Activated naive CD4-positive, alpha-beta T cell treated with anti-CD3 and anti-CD28 coated beads, Interleukin-2, amount 50 U/mL, for 72 hours (primary cell): ENCODE measurements at regions not wholly inside any gene's neighbourhood (a gene's known extent, or its start where the extent isn't known, plus 50 kb on each side); places are given as distances from the start of the nearest gene placed in this dataset.
"Not testable (repeated sequence)": the region's sequence is repeated elsewhere in the genome, so short reads cannot be mapped to it uniquely, and the experiment has no call there.

ENCODE experiments used
- ATAC-seq, 2 donors: fragments of 150-1000 bp; cut with Tn5 transposase; 2 replicates each; pipeline ENCODE4 v1.10.0; 2021; ENCODE audit warnings: mild to moderate bottlenecking in 2 of 2, moderate library complexity in 2 of 2
- DNase-seq, 2 donors: peaks; one replicate each; pipeline ENCODE4 v3.0.0; 2021 to 2022; ENCODE audit warnings: low spot score in 2 of 2
- H3K27ac Mint-ChIP-seq, 2 donors: one replicate each; pipeline ENCODE4 v1.8.0; 2022; ENCODE audit warnings: mild to moderate bottlenecking in 2 of 2, mixed read lengths in 2 of 2
- H3K36me3 Mint-ChIP-seq, 2 donors: one replicate each; pipeline ENCODE4 v1.8.0; 2022; ENCODE audit warnings: mixed read lengths in 2 of 2
- H3K9me3 Mint-ChIP-seq, 2 donors: one replicate each; pipeline ENCODE4 v1.8.0; 2022; ENCODE audit warnings: mixed read lengths in 2 of 2

DNA sequence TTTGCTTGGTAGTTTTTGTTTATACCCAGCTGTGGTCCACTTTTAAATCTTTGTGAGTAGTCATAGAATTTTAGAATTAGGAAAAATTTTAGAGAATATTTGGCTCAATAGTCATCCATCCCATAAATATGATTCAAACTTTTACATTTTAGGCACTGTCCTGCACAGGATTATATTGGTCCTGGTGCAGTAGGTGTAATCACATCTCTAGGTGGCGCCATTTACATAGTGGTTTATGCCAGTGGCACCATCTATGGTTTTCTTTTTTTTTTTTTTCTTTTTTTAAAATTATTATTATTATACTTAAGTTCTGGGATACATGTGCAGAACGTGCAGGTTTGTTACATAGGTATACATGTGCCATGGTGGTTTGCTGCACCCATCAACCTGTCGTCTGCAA is 260.7 kb upstream of the KCNN2 start:
- ATAC-seq (no peak), DNase-seq (peak in 1 of 2 donors; percentile 3)
- H3K27ac Mint-ChIP-seq: no peak overlapping the region
- peaks cover 0 to 5% of the 10 kb centered on the region in 2 donors for H3K36me3 Mint-ChIP-seq
- H3K9me3 Mint-ChIP-seq: peaks cover 10 to 16% of the 10 kb centered on the region in 2 donors

DNA sequence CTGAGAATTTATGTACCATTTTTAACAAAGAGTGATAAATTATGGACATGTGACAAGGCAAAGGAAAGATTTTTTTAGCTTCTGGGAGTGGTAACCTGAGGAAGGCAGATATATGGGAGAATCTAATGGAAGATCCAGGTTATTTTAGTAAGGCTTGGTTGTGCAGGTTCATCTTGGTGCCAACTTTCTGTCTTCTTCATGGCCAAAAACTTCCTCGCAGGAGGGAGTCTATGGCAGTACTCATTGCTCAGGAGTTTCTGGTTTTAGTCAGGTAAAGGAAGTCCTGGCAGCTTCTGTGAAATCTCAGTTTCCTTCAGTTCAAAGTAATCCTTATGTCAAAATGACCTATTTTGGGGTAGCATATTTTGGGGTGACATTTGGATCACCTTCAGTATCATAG is 248.3 kb upstream of the KCNN2 start:
- ATAC-seq (no peak), DNase-seq (no peak)
- peaks cover 5 to 9% of the 10 kb centered on the region in 2 donors for H3K9me3 Mint-ChIP-seq
- no peak overlapping the region for H3K27ac Mint-ChIP-seq
- H3K36me3 Mint-ChIP-seq: no peaks in the 10 kb centered on the region

DNA sequence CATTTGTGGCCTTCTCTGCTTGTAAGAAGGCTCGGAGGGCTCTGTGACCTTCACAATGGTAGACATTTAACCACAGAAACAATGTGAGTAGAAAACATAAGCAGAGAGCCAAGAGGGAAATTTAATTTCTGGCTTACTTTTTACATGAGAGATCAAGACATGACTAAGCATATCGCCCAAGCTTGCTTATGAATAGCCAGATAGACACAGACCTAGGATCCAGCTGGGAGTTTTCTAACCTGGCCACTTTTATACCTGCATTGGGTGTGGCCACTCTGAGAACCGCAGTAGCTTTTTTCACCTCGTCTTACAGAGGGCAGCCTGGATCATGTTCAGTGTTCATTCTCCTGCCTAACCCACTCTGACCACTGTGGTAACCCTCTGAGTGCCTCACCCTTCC is 244.9 kb upstream of the KCNN2 start:
- DNase-seq (no peak), ATAC-seq (no peak)
- Mint-ChIP-seq H3K27ac (no peak overlapping the region), H3K36me3 (no peaks in the 10 kb centered on the region), H3K9me3 (peaks cover 6 to 17% of the 10 kb centered on the region in 2 donors)

DNA sequence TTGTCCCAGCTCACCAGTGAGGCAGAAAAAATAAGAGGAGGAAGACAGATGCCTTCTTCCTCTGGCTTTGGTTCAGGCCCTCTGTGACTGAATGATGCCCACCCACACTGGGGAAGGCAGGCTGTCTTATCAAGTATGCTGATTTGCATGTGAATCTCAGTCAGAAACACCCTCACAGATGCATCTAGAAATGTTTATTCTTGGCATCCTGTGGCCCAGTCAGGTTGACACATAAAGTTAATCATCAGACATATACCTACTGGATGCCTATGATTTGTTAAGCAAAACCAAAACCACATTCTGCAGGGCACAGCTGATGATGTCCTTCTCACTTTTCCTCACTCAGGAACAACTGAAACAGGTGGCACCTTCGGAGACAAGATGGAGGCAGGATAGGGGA is 243.4 kb upstream of the KCNN2 start:
- ATAC-seq (no peak), DNase-seq (no peak)
- Mint-ChIP-seq H3K27ac (no peak overlapping the region), H3K36me3 (no peaks in the 10 kb centered on the region), H3K9me3 (peaks cover 6 to 17% of the 10 kb centered on the region in 2 donors)

DNA sequence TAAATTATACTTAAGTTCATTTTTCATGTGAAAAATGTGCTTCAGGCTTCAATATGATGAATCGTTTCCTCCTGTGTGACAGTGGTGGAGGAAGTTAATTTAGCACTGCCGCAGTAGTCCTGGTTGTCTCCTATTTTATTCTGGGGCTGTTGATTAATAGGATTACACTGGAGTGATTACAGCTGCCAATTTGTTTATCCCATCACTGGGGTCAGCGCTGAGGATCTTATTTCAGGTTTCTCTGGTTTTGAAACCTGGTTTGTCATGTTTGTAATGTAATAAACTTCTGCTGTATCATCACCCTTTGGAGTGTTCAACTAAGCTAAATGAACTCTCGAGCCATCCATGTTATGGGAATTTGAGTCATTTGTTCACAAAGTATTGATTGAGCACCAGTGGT is 241.7 kb upstream of the KCNN2 start:
- Mint-ChIP-seq H3K36me3 (no peaks in the 10 kb centered on the region), H3K9me3 (peaks cover 12 to 20% of the 10 kb centered on the region in 2 donors), H3K27ac (no peak overlapping the region)
- ATAC-seq: no peak
- DNase-seq: no peak

DNA sequence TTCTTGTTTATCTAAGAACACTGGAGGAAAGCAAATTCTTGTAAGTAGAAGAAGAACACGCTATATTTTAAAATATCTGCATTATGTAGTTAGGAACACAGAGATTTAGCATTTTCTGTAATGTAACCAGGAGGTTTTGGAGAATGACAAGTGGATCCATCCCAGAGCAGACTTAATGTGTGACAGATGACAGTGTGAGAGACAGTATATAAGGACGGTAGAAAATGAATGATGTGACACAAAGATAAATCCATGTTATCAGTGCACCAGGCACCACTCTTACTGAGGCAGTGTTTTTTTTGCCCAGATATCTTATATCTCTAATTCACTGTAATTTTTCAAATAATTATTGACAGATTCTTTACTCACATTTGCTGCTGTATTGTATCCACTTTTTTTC is 239.0 kb upstream of the KCNN2 start:
- peaks cover 17 to 23% of the 10 kb centered on the region in 2 donors for H3K9me3 Mint-ChIP-seq
- no peak for DNase-seq
- no peaks in the 10 kb centered on the region for H3K36me3 Mint-ChIP-seq
- ATAC-seq: no peak
- H3K27ac Mint-ChIP-seq: no peak overlapping the region

DNA sequence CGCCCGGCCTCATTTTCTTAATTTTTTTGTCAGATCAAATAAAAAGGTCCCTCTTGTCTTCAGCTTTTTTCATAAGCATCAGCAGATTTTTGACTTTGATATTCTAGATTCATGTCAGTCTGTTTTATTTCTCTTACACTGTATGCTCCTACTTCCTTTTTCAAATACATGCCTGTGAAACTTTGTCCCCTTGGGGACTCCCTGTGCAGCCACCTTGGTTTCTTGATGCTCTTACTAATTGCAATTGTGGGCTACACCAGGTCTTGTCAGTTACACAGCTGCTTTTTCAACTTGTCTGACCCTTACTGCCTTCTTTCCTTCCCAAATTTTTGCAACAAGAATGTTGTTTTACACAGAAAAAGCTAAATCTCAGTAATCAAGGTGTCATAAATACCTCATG is 238.2 kb upstream of the KCNN2 start:
- Mint-ChIP-seq H3K27ac (no peak overlapping the region), H3K36me3 (no peaks in the 10 kb centered on the region)
- ATAC-seq: no peak

DNA sequence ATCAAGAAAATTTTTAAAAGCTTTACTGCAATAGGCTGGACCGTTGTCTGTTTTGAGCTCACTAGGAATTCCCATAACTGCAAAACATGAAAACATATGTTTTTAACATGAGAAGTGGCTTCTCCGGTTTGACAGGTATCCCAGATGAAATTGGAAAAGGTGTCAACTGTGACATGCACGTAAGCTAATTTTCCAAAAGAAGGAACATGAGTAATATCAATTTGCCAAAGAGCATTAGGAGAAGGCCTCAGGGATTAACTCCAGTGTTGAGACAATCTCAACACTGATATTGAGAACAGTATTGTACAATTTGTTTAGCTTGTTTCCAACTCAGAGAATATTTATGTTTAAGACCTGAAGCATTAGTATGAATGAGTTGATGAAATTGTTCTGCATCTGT is 215.5 kb upstream of the KCNN2 start:
- DNase-seq (no peak), ATAC-seq (no peak)
- peaks cover 18 to 30% of the 10 kb centered on the region in 2 donors for H3K36me3 Mint-ChIP-seq
- peaks cover 28 to 36% of the 10 kb centered on the region in 2 donors for H3K9me3 Mint-ChIP-seq
- no peak overlapping the region for H3K27ac Mint-ChIP-seq

More for the DNA sequence above, 238.2 kb upstream of the KCNN2 start:
- DNase-seq: no peak
- peaks cover 17 to 27% of the 10 kb centered on the region in 2 donors for H3K9me3 Mint-ChIP-seq

DNA sequence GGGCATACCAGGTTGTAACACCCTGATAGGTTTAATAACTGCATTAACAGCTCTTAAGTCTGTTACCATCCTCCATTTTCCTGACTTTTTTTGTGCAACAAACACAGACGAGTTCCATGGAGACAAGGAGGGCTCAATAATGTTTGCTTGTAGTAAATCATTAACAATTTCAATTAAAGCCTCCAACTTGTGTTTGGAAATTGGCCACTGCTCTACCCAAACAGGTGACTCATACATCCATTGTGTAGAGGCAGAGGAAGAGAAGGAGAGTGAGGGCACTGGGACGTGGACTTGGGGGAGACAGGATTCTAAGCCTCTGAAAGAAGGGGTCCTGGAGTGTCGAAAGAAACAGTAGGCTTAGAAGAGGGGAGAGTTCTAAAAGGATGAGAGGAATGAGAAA is 213.6 kb upstream of the KCNN2 start:
- Mint-ChIP-seq H3K36me3 (peaks cover 18 to 30% of the 10 kb centered on the region in 2 donors), H3K27ac (no peak overlapping the region), H3K9me3 (peaks cover 37 to 44% of the 10 kb centered on the region in 2 donors)
- ATAC-seq (no peak), DNase-seq (no peak)

DNA sequence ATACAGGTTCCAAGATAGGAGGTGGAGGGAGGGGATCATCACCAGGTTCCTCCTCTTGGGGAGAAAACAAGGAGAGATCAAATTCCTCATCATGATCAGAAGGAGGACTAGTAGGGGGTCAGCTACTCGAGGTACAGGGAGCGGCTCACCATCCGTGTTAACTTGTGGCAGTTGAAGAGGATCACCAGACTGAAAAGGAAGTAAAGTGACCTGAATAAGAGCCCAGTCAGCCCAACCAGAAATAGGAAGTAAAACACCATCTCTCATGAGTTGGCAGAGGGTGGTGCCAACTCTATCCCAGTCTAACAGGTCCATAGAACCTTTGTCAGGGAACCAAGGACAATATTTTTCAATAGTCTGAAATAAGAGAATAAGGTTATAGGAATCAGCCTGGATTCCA is 213.1 kb upstream of the KCNN2 start:
- peaks cover 42 to 44% of the 10 kb centered on the region in 2 donors for H3K9me3 Mint-ChIP-seq
- DNase-seq, H3K27ac Mint-ChIP-seq, ATAC-seq: not testable (repeated sequence)
- H3K36me3 Mint-ChIP-seq: peaks cover 18 to 30% of the 10 kb centered on the region in 2 donors

DNA sequence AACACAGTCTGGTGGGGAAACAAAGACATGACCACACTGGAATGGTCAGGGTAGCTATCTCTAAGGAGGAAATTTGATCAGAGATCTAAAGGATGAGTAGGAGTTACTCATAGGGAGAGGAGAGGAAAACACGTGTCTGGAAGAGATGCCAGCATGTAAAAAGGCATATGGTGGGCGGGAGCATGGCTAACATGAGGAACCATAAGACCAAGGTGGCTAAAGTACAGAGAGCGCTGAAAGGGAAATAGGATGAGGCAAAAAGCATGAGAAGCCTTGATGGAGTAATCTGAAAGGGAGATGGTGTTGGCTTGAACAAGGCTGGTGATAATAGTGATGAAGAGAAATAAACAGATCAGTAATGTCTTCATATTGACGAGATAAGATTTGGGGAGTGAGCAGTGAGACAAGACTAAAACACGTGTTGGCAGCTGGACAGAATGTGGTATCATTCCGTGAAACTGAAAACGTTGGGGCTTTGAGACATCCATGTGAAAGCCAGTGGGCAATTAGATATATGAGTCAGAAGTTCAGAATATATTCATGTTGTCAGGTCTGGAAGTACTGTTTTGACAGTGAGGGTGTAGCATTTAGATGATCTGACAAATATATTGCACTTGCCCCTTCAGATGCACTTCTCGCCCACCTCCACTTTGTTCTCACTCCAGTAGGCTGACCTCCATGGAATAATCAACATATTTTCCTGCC is 209.1 kb upstream of the KCNN2 start:
- Mint-ChIP-seq H3K9me3 (peaks cover 33 to 54% of the 10 kb centered on the region in 2 donors), H3K36me3 (peaks cover 18 to 22% of the 10 kb centered on the region in 2 donors), H3K27ac (no peak overlapping the region)
- DNase-seq: no peak
- no peak for ATAC-seq

DNA sequence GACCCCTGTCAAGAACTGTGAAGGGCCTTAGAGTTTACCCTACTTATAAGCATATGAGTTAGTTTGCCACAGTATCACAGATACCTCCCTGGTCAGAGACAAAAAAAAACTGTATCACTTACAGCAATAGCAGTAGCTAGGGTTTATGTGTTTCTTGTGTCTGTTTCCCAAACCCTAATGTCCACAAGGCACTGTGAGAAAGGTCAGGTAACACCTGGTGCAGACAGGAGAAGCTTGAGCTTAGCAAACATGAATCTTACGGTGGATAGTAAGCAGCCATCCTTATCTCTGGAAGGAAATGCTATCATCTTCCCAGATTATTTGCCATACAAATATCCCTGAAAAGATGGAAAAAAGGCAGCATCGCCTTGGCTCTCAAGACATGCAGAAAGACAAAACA is 208.5 kb upstream of the KCNN2 start:
- Mint-ChIP-seq H3K36me3 (peaks cover 14 to 16% of the 10 kb centered on the region in 2 donors), H3K9me3 (peaks cover 27 to 49% of the 10 kb centered on the region in 2 donors), H3K27ac (no peak overlapping the region)
- ATAC-seq (no peak), DNase-seq (no peak)

DNA sequence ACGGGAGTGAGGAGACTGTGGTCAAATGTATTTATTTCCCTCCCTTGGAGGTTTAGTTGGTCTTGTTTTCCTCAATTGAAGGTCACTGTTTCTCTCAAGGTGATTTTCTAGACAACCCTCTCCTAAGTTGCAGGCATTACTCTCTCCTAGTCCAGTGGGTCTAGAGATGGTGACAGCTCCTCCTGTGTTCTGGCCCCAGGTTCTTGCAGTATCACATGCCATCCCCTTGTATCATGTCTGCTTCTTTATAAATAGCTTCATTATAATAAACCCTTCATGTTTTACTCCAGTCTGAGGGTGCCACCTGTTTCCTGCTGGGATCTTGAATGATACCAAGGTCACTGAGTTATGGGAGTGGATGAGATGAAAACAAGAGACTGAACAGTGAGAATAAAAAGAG is 208.0 kb upstream of the KCNN2 start:
- peaks cover 10 to 12% of the 10 kb centered on the region in 2 donors for H3K36me3 Mint-ChIP-seq
- H3K9me3 Mint-ChIP-seq: peaks cover 22 to 44% of the 10 kb centered on the region in 2 donors
- no peak overlapping the region for H3K27ac Mint-ChIP-seq
- ATAC-seq (no peak), DNase-seq (no peak)

DNA sequence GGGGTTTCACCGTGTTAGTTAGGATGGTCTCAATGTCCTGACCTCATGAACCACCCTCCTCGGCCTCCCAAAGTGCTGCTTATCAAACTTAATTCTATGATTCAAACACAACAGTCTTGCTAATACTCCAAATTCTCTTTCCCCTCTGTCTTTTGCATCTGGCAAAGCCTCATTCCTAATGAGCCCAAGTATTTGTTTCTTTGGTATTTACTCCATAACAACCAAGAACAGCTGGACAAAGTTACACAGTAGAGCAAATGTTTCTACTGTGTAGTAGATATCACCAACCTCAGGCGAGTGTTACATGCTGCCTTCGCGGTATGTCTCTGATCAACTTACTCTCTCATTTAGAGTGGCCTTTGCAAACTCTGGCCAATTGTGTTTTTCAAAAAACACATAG is 195.8 kb upstream of the KCNN2 start:
- H3K36me3 Mint-ChIP-seq: peaks cover 0 to 15% of the 10 kb centered on the region in 2 donors
- peaks cover 15 to 27% of the 10 kb centered on the region in 2 donors for H3K9me3 Mint-ChIP-seq
- no peak for DNase-seq
- no peak for ATAC-seq
- H3K27ac Mint-ChIP-seq: no peak overlapping the region

DNA sequence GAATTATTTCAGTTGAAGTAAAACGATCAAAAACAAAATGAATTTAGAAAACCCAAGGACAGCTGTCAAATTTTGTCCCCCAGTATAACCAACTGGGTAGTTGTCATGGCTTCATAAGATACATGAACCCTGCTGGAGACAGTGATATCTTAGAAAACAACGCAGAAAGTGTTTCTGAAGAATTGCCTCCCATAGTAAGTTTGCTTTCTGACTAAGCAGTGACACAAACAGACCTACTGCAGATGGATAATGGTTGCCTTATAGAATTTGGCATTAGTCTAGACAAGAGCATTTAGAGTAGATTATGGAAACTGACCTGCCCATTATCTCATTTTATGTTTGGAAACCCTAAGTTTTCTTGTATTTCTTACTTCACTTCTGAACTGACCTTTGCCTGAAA is 187.7 kb upstream of the KCNN2 start:
- ATAC-seq (no peak), DNase-seq (no peak)
- peaks cover 8 to 15% of the 10 kb centered on the region in 2 donors for H3K9me3 Mint-ChIP-seq
- H3K36me3 Mint-ChIP-seq: no peaks in the 10 kb centered on the region
- no peak overlapping the region for H3K27ac Mint-ChIP-seq

DNA sequence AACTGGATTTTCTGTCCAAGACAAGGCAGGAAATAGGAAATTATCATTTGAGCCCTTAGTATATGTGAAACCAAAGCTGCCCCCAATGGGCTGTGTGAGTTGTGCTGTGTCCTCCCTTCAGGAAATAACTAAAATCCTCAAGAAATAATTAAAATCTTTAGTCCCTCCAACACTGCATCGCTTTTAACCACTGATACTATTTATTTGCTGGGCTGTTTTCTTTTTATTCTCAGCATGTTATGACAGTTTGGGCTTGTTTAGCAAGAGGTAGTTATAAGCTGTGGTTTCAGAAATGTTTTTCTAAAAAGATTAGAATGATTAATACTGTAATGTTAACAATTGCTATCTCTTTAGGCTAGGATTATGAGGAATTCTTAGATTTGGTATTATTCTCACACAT is 187.0 kb upstream of the KCNN2 start:
- peaks cover 8 to 9% of the 10 kb centered on the region in 2 donors for H3K9me3 Mint-ChIP-seq
- H3K36me3 Mint-ChIP-seq: no peaks in the 10 kb centered on the region
- DNase-seq: no peak
- H3K27ac Mint-ChIP-seq: no peak overlapping the region
- ATAC-seq: no peak

DNA sequence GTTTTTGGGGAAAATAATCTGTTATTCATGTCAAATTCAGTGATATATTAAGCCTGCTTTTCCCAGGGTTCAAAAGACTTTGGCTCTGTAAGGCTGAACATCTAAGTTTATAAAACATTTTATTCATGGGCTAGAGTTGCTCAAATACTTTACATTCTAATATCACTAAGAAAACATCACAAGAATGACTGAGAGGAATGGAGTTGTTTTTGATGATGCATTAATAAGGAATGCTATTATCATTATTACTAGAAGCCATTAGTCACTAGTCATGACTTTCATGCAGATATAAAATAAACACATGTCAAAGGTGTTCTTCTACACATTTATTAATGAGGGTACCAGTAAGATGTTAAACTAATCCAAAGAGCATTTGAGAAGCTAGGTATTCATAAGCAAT is 185.5 kb upstream of the KCNN2 start:
- no peaks in the 10 kb centered on the region for H3K36me3 Mint-ChIP-seq

DNA sequence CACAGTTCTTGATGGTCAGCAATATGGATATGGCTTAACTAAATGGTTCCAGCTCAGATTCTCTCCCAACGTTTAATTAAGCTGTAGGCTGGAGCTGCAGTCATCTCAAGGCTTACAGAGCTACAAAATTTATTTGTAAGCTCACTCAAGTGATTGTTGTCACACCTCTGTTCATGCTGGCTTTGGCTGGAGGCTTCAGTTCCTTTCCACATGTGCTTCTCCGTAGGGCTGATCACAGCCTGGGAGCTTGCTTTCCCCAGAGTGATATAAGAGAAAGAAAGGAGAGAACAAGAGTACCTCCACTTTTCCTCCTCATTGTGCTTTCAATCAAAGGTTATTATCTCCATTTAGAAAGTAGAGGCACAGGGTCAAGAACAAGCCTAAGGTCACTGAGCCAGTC is 182.7 kb upstream of the KCNN2 start:
- ATAC-seq: no peak
- Mint-ChIP-seq H3K27ac (no peak overlapping the region), H3K36me3 (no peaks in the 10 kb centered on the region)

More for the DNA sequence above, 185.5 kb upstream of the KCNN2 start:
- no peak overlapping the region for H3K27ac Mint-ChIP-seq
- no peak for DNase-seq
- peaks cover 9 to 14% of the 10 kb centered on the region in 2 donors for H3K9me3 Mint-ChIP-seq
- no peak for ATAC-seq

More for the DNA sequence above, 182.7 kb upstream of the KCNN2 start:
- DNase-seq: no peak
- peaks cover 3 to 16% of the 10 kb centered on the region in 2 donors for H3K9me3 Mint-ChIP-seq
